ENCODE measurements at regions not wholly inside any gene's neighbourhood (a gene's known extent, or its start where the extent isn't known, plus 50 kb on each side); places are given as distances from the start of the nearest gene placed in this dataset.

- no peak overlapping the region for H3K4me3 ChIP-seq (ENCODE audit: low read depth, low read length)
- TF ChIP-seq CTCF (IDR thresholded peaks at IDR 0.05; ENCODE audit: insufficient read depth, low read depth, low read length): no peak
Measured at GRCh38 chr20:58140787-58141425, 87.5 kb downstream of the ANKRD60 start.

GRCh38 chr20:58139849-58140786, 88.3 kb downstream of the ANKRD60 start:
- no peak for TF ChIP-seq CTCF (IDR thresholded peaks at IDR 0.05; ENCODE audit: insufficient read depth, low read depth, low read length)
- DNase-seq (ENCODE audit: low read depth): no peak
- no peak overlapping the region for H3K4me3 ChIP-seq (ENCODE audit: low read depth, low read length)

More at GRCh38 chr20:58140787-58141425, 87.5 kb downstream of the ANKRD60 start:
- no peak for DNase-seq (ENCODE audit: low read depth)

GRCh38 chr20:58138395-58138794, 90.1 kb downstream of the ANKRD60 start:
- no peak overlapping the region for H3K4me3 ChIP-seq (ENCODE audit: low read depth, low read length)
- DNase-seq (ENCODE audit: low read depth): no peak
- TF ChIP-seq CTCF (IDR thresholded peaks at IDR 0.05; ENCODE audit: insufficient read depth, low read depth, low read length): no peak

- TF ChIP-seq CTCF (IDR thresholded peaks at IDR 0.05; ENCODE audit: insufficient read depth, low read depth, low read length): no peak
- no peak overlapping the region for H3K4me3 ChIP-seq (ENCODE audit: low read depth, low read length)
- DNase-seq (ENCODE audit: low read depth): no peak
Measured at GRCh38 chr20:58137651-58138265, 90.7 kb downstream of the ANKRD60 start.

GRCh38 chr20:58137236-58137635, 91.2 kb downstream of the ANKRD60 start:
- DNase-seq (ENCODE audit: low read depth): no peak

GRCh38 chr20:58136149-58136484, 92.3 kb downstream of the ANKRD60 start:
- no peak overlapping the region for H3K4me3 ChIP-seq (ENCODE audit: low read depth, low read length)

More at GRCh38 chr20:58137236-58137635, 91.2 kb downstream of the ANKRD60 start:
- no peak overlapping the region for H3K4me3 ChIP-seq (ENCODE audit: low read depth, low read length)
- TF ChIP-seq CTCF (IDR thresholded peaks at IDR 0.05; ENCODE audit: insufficient read depth, low read depth, low read length): no peak

More at GRCh38 chr20:58136149-58136484, 92.3 kb downstream of the ANKRD60 start:
- no peak for DNase-seq (ENCODE audit: low read depth)
- TF ChIP-seq CTCF (IDR thresholded peaks at IDR 0.05; ENCODE audit: insufficient read depth, low read depth, low read length): no peak
